ENCODE measurements at regions not wholly inside any gene's neighbourhood (a gene's known extent, or its start where the extent isn't known, plus 50 kb on each side); places are given as distances from the start of the nearest gene placed in this dataset.

DNA sequence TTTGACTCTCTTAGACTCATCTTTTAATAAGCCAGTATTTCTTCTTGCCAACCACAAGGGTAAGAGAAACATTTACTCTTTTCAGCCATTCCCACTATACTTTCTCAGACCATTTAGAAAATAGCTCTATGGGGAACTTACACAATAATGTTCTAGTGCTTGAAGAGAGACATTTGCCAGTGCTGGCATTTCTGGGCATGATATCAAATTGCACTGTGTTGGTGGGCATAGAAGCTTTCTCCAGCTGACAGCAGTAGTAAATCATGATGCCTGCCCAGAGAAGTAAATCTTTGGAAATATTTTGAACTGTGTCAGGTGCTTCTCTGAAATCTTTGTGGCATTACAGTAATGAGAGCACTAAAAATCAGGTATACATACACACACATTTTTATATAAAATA lies 346.6 kb downstream of the CBLN2 start:
- no peak for TF ChIP-seq POLR2A (IDR thresholded peaks at IDR 0.05)
- TF ChIP-seq, protein P1, sequence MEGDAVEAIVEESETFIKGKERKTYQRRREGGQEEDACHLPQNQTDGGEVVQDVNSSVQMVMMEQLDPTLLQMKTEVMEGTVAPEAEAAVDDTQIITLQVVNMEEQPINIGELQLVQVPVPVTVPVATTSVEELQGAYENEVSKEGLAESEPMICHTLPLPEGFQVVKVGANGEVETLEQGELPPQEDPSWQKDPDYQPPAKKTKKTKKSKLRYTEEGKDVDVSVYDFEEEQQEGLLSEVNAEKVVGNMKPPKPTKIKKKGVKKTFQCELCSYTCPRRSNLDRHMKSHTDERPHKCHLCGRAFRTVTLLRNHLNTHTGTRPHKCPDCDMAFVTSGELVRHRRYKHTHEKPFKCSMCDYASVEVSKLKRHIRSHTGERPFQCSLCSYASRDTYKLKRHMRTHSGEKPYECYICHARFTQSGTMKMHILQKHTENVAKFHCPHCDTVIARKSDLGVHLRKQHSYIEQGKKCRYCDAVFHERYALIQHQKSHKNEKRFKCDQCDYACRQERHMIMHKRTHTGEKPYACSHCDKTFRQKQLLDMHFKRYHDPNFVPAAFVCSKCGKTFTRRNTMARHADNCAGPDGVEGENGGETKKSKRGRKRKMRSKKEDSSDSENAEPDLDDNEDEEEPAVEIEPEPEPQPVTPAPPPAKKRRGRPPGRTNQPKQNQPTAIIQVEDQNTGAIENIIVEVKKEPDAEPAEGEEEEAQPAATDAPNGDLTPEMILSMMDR (IDR thresholded peaks at IDR 0.05), result no peak

All from tibial nerve (tissue), 3 donors.